ENCODE measurements at regions not wholly inside any gene's neighbourhood (a gene's known extent, or its start where the extent isn't known, plus 50 kb on each side); places are given as distances from the start of the nearest gene placed in this dataset.
"Not testable (repeated sequence)": the region's sequence is repeated elsewhere in the genome, so short reads cannot be mapped to it uniquely, and the experiment has no call there.

DNA sequence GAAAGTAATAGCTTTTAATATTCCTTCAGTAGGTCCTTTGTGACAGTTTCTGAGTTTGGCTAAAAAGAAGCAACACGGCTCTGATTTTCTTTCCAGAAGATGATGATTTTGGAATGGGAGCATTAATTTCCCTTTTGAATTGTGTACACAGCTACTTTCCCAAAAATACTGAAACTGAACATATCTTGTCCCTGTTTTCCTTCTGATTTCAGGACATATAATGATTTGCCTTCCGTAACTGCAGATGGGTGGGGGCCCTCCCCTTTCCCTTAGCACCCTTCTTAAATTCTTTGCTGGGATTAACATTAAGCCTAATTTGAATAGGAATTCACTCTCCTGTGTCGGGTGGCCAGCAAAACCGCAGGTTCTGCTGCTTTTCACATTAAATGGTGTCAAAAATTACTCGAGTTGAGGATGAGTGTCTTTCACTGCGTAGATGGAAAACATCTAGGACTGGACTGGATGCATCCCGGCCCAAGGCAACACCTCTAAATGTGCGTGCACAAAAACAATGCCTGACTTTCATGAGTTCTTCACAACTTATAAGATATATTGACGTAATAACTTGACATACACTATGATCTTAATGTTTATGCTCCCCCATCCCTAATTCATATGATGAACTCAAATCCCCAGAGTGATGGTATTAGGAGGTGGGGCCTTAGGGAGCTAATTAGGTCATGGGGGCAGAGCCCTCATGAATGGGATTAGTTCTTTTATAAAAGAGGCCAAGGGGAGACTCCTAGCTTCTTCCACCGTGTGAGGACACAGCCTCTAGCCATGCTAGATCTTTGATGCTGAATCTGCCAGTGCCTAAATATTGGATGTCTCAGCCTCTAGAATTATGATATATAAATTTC lies 158.1 kb downstream of the AEBP2 start:
- DNase-seq (no peak), ATAC-seq (no peak)
- 65% methylated on average over 10 of the region's 10 CpGs for WGBS
- Histone ChIP-seq H3K27me3 (ENCODE audit: control insufficient read depth, insufficient read depth) (no peaks in the 10 kb centered on the region), H3K27ac (ENCODE audit: low read length) (peak overlapping the region; percentile 35), H3K9me3 (ENCODE audit: control insufficient read depth, low read length) (no peaks in the 10 kb centered on the region), H3K4me3 (ENCODE audit: low read length) (no peak overlapping the region), H3K4me1 (ENCODE audit: control insufficient read depth, insufficient read depth, low read length) (no peaks in the 10 kb centered on the region)
- intact Hi-C loops (cut with DNase I), result no loop called here

DNA sequence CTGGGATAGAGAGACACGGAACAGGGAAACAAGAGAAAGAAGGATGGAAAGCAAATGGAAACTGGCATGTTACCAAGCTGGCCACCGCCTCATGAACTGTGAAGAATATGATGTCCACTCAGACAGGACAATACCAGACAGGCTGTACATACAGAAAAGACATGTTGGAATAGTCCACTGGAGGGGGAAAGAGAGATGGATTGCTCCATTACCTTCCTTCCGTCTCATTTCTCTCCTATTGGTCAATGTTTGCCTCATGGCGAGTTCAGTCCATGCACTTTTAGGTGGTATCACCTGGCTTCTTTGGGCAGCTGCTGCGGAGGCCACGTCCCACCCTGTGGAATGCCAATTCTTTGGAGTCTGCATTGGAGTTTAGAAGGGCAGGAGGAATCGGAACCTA lies 166.4 kb downstream of the AEBP2 start:
- 94% methylated on average over 7 of the region's 7 CpGs for WGBS
- no peaks in the 10 kb centered on the region for H3K4me1 ChIP-seq (ENCODE audit: control insufficient read depth, insufficient read depth, low read length)
- H3K27me3 ChIP-seq (ENCODE audit: control insufficient read depth, insufficient read depth), result no peaks in the 10 kb centered on the region
- no peak overlapping the region for H3K27ac ChIP-seq (ENCODE audit: low read length)
- no peak for DNase-seq
- H3K4me3 ChIP-seq (ENCODE audit: low read length), result no peak overlapping the region
- no peaks in the 10 kb centered on the region for H3K9me3 ChIP-seq (ENCODE audit: control insufficient read depth, low read length)
- intact Hi-C loops (cut with DNase I), result no loop called here
- no peak for ATAC-seq

DNA sequence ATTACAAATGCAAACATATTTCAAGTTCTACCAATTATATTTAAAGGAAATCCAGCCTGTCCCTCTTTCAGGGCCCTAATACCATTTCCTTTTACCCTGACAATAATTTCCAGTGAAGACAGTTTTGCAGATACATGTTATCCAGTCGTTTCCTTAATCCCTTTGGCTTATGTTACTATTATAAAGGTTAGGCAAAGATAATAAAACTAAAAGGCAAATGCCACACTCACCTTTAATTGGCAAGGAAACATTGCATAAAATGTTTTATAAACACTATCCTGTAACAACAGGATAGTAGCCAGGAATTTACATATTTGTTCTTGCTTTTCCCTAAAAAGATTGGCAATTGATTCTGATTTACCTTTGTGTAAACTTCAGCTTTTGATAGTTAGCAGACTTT lies 168.7 kb downstream of the AEBP2 start:
- intact Hi-C loops (cut with DNase I), result no loop called here
- H3K4me1 ChIP-seq (ENCODE audit: control insufficient read depth, insufficient read depth, low read length), result no peaks in the 10 kb centered on the region
- H3K4me3 ChIP-seq (ENCODE audit: low read length), result no peak overlapping the region
- no peak for ATAC-seq
- H3K27me3 ChIP-seq (ENCODE audit: control insufficient read depth, insufficient read depth), result no peaks in the 10 kb centered on the region
- no peak overlapping the region for H3K27ac ChIP-seq (ENCODE audit: low read length)
- DNase-seq, result no peak
- no peaks in the 10 kb centered on the region for H3K9me3 ChIP-seq (ENCODE audit: control insufficient read depth, low read length)
- WGBS, result 48% methylated on average over 1 of the region's 1 CpG

DNA sequence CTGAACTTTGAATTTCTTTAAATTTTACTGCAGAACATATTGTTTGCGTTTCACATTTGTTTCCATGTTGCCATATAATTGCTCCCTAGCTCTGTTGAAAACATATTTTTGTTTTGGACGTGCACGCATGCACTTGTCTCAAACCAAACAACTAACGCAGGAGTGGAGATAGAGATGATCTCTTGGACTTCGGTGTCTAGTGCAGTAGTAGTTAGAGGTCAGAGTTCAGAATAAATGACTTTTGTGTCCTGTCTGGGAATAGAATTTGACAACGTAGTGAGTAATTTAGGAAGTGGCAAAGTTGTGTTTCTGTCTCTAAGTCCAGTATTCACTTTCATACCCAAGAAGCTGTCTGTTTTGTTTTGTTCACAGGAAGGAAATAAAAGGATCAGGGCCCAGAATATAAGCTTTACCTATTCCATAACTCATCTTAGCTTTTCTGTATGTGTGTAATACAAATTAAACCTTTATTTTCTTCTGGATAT lies 173.8 kb downstream of the AEBP2 start:
- intact Hi-C loops (cut with DNase I), result no loop called here

DNA sequence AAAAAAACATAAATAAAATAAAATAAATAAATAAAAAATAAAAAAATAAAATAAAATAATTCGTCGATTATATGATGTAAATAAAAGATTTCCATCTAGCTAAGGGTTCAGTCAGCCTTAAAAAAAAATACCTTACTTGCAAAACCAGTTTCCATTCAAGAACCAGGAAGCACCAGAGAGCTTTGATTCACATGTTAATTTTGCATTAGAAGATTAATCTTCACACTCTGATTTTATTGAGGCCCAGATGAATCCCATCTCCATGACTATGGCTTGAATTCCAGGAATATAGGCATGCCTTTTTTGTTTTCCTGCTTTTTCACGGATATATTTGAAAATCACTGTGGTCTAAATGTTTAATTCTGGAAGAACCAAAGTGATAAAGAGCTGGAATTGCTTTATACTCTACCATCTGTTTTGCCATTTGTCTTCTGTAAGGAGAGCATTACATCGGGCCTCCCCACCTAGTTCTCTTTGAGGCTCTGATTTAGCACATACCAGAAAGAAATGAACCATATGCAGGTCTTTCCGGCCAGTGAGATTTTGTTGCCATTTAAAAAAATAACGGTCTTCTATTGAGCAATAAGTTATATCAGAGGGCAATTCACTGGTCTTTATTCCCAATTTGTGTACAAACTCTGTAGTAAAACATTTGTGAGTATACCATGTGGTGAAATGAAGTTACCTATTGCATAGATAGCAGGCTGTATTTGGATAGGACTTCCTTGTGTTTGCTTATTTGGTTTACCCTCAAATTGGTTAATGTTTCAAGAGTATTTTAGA lies 175.5 kb downstream of the AEBP2 start:
- DNase-seq, result no peak
- Histone ChIP-seq H3K27me3 (ENCODE audit: control insufficient read depth, insufficient read depth) (no peaks in the 10 kb centered on the region), H3K9me3 (ENCODE audit: control insufficient read depth, low read length) (no peaks in the 10 kb centered on the region), H3K4me1 (ENCODE audit: control insufficient read depth, insufficient read depth, low read length) (no peaks in the 10 kb centered on the region), H3K27ac (ENCODE audit: low read length) (no peak overlapping the region), H3K4me3 (ENCODE audit: low read length) (no peak overlapping the region)
- intact Hi-C loops (cut with DNase I), result no loop called here
- WGBS, result 58% methylated on average over 6 of the region's 6 CpGs
- no peak for ATAC-seq

More for the DNA sequence above, 173.8 kb downstream of the AEBP2 start:
- H3K4me3 ChIP-seq (ENCODE audit: low read length), result no peak overlapping the region
- no peak for DNase-seq
- no peaks in the 10 kb centered on the region for H3K9me3 ChIP-seq (ENCODE audit: control insufficient read depth, low read length)
- no peaks in the 10 kb centered on the region for H3K4me1 ChIP-seq (ENCODE audit: control insufficient read depth, insufficient read depth, low read length)
- WGBS, result 82% methylated on average over 6 of the region's 6 CpGs
- no peak overlapping the region for H3K27ac ChIP-seq (ENCODE audit: low read length)
- ATAC-seq, result no peak
- no peaks in the 10 kb centered on the region for H3K27me3 ChIP-seq (ENCODE audit: control insufficient read depth, insufficient read depth)

DNA sequence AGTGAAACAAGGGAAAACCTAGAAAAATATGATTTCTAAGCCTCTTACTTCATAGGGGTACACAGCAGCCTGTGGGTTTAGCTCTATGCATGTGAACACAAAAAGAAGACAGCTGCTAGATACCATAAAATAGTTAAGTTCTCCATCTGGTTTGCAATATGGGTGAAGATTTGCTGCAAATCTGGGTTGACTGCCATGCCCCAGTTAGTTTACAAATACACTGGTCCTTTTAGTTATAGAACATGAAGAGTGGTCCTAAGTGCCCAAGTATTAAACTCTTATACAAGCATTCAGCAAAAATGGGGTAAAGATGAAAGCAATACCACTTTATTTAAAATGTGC lies 176.1 kb downstream of the AEBP2 start:
- intact Hi-C loops (cut with DNase I), result no loop called here
- no peak overlapping the region for H3K27ac ChIP-seq (ENCODE audit: low read length)
- H3K4me1 ChIP-seq (ENCODE audit: control insufficient read depth, insufficient read depth, low read length), result no peaks in the 10 kb centered on the region
- DNase-seq (no peak), ATAC-seq (no peak)
- H3K27me3 ChIP-seq (ENCODE audit: control insufficient read depth, insufficient read depth), result no peaks in the 10 kb centered on the region
- no peaks in the 10 kb centered on the region for H3K9me3 ChIP-seq (ENCODE audit: control insufficient read depth, low read length)
- no peak overlapping the region for H3K4me3 ChIP-seq (ENCODE audit: low read length)

DNA sequence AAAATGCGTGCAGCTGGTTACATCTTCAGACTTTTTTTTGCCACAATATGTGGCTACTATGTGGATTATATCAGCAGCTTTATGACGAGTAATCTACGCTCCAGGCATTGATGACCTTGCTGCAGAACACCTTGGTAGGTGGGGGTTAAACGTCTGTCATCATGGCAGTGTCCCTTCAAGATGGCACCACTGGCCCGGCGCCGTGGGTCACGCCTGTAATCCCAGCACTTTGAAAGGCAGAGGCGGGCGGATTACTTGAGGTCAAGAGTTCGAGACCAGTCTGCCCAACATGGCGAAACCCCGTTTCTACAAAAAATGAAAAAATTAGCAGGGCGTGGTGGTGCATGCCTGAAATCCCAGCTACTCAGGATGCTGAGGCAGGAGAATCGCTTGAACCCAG lies 177.5 kb downstream of the AEBP2 start:
- H3K4me1 ChIP-seq (ENCODE audit: control insufficient read depth, insufficient read depth, low read length), result no peaks in the 10 kb centered on the region
- no peaks in the 10 kb centered on the region for H3K9me3 ChIP-seq (ENCODE audit: control insufficient read depth, low read length)
- no peak for ATAC-seq
- WGBS, result 96% methylated on average over 15 of the region's 15 CpGs
- no peaks in the 10 kb centered on the region for H3K27me3 ChIP-seq (ENCODE audit: control insufficient read depth, insufficient read depth)
- H3K27ac ChIP-seq (ENCODE audit: low read length), result no peak overlapping the region
- DNase-seq, result no peak
- intact Hi-C loops (cut with DNase I), result no loop called here
- no peak overlapping the region for H3K4me3 ChIP-seq (ENCODE audit: low read length)

DNA sequence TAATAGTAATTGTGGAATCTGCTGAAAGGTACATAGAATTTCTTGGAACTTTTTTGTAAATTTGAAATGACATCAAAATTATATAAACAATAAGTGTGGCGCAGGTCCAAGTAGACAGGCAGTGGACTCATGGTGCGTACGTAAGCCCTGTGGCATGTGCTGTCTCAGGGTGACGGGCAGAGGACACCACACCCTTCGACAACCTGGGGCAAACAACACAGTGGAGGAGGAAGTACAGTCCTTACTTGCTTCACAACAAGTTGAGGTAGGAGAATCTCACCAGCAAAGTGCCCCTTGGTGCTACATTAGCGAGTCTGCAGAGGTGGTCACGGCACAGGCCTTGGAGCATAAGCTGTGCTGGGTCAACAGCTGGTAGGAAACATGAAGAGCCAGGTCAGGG lies 180.9 kb downstream of the AEBP2 start:
- no peaks in the 10 kb centered on the region for H3K9me3 ChIP-seq (ENCODE audit: control insufficient read depth, low read length)
- no peaks in the 10 kb centered on the region for H3K27me3 ChIP-seq (ENCODE audit: control insufficient read depth, insufficient read depth)
- DNase-seq (no peak), ATAC-seq (no peak)
- H3K4me3 ChIP-seq (ENCODE audit: low read length), result no peak overlapping the region
- H3K27ac ChIP-seq (ENCODE audit: low read length), result no peak overlapping the region
- intact Hi-C loops (cut with DNase I), result no loop called here
- no peaks in the 10 kb centered on the region for H3K4me1 ChIP-seq (ENCODE audit: control insufficient read depth, insufficient read depth, low read length)
- 94% methylated on average over 7 of the region's 7 CpGs for WGBS

DNA sequence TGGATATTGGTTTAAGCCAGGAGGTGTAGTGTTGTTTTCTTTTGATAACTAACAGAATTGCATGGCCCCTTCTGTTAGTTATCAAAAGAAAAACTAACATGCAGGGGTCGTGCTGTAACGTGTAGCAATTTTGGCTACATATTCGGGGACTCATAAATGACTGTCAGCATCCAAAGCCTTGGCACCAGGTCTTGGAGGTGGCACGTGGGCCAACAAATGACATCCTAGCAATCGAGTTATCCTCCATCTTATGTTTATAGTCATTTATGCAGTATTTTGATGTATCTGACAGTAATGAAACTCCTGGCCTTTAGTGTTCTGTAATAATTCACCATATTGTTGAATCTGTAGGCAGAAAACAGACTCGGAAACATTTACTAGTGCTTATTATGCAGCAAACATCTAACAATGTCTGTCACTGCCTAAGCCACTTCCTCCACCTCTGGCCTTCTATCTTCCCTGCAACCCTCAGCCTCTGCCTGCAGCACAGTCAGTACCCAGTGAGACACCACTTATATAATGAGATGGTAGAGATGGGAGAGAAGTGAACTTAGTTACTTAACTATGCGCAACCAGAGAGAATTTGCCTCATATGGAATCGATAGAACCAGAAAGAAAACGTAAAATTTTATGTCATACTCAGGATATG lies 184.6 kb downstream of the AEBP2 start:
- Histone ChIP-seq H3K9me3 (ENCODE audit: control insufficient read depth, low read length) (no peaks in the 10 kb centered on the region), H3K27me3 (ENCODE audit: control insufficient read depth, insufficient read depth) (no peaks in the 10 kb centered on the region), H3K4me1 (ENCODE audit: control insufficient read depth, insufficient read depth, low read length) (no peaks in the 10 kb centered on the region), H3K4me3 (ENCODE audit: low read length) (no peak overlapping the region), H3K27ac (ENCODE audit: low read length) (no peak overlapping the region)
- WGBS, result 88% methylated on average over 9 of the region's 9 CpGs
- ATAC-seq, result no peak
- no peak for DNase-seq
- intact Hi-C loops (cut with DNase I), result no loop called here

DNA sequence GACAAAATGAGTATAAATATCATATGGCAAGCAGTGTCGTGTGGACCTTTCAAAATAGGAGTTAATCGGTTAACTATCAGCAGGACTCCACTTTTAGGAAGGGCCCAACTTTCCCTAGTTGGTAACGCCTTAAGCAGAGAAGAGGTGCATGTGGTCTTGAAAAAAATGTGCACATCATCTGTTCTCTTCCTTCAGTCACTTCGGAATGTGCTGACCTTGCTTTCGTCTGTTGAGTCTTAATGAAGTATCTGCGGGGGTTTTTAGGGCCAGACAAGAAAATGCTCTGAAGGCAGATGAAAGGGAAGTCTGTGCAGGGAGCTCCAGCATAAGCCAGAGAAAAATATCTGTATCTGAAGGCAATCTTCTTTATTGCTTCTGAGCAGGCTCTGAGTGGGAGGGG lies 185.2 kb downstream of the AEBP2 start:
- no peak for ATAC-seq
- 72% methylated on average over 6 of the region's 6 CpGs for WGBS
- H3K4me1 ChIP-seq (ENCODE audit: control insufficient read depth, insufficient read depth, low read length), result no peaks in the 10 kb centered on the region
- intact Hi-C loops (cut with DNase I), result no loop called here
- H3K9me3 ChIP-seq (ENCODE audit: control insufficient read depth, low read length), result no peaks in the 10 kb centered on the region
- no peak overlapping the region for H3K4me3 ChIP-seq (ENCODE audit: low read length)
- H3K27ac ChIP-seq (ENCODE audit: low read length), result no peak overlapping the region
- DNase-seq, result no peak
- H3K27me3 ChIP-seq (ENCODE audit: control insufficient read depth, insufficient read depth), result no peaks in the 10 kb centered on the region

DNA sequence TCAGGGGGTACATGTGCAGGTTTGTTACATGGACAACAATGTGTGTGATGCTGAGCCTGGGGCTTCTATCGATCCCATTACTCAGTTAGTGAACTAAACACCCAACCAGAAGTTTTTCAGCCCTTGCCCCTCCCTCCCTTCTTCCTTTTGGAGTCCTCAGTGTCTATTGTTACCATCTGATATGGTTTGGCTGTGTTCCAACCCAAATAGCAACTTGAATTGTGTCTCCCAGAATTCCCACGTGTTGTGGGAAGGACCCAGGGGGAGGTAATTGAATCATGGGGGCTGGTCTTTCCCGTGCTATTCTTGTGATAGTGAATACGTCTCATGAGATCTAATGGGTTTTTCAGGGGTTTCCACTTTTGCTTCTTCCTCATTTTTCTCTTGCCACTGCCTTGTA lies 186.3 kb downstream of the AEBP2 start:
- H3K27me3 ChIP-seq (ENCODE audit: control insufficient read depth, insufficient read depth); H3K27ac ChIP-seq (ENCODE audit: low read length); H3K4me1 ChIP-seq (ENCODE audit: control insufficient read depth, insufficient read depth, low read length); H3K9me3 ChIP-seq (ENCODE audit: control insufficient read depth, low read length); ATAC-seq; H3K4me3 ChIP-seq (ENCODE audit: low read length); DNase-seq; intact Hi-C loops (cut with DNase I): not testable (repeated sequence)
- WGBS, result 49% methylated on average over 4 of the region's 4 CpGs
